NOMO-1 (cell line): ENCODE measurements at regions not wholly inside any gene's neighbourhood (a gene's known extent, or its start where the extent isn't known, plus 50 kb on each side); places are given as distances from the start of the nearest gene placed in this dataset.
"Not testable (repeated sequence)": the region's sequence is repeated elsewhere in the genome, so short reads cannot be mapped to it uniquely, and the experiment has no call there.

Source experiments
- DNase-seq, 2 experiments: peaks; one replicate each; lab custom pipeline; 2025; ENCODE audit not compliant: unreplicated experiment in 2 of 2; lab: John Stamatoyannopoulos, UW

DNA sequence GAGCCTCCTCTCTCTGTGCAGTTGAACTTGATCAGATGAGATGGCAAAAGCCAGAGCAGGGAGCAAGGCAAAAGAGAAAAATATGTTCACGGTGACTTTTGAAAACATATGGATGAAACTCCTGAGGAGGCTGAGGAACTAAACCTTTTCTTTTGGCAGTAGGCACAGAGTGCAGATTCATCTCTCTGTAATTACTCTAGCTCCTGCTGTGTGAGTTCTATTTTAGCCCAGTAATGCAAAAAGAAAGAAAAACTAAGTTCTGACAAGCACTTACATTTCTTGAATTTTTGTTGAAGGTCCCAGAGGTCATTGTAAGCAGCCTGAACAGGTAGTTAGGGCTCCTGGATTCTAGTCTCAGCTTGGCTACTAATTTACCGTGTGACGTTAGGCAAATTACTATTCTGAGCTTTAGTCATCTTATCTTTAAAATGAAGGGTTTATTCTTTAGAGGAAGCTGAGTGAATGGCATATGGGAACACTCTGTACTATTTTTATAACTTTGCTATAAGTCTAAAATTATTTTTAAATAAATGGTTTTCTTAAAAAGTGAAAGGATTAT lies 114.7 kb upstream of the NBPF26 start:
- DNase-seq: not testable (repeated sequence)

DNA sequence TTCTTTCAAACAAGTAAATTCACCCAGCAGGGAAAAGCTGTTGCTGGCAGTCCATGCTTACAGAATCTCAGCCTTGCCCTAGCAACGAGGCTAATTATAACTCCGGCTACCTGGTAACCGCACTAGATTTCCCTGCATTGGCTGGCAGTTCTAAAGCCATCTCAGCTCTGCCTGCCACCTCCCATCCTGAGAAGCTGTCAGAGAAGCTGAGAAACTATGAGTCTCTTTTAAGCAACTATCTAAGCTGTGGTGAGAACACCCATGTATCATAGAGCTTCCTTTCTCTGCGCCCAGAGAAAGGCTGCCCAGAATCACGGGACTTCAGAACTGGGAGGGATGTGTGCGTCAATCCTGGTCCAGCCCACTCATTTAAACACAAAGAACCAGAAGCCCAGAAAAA lies 113.9 kb upstream of the NBPF26 start:
- DNase-seq: not testable (repeated sequence)

DNA sequence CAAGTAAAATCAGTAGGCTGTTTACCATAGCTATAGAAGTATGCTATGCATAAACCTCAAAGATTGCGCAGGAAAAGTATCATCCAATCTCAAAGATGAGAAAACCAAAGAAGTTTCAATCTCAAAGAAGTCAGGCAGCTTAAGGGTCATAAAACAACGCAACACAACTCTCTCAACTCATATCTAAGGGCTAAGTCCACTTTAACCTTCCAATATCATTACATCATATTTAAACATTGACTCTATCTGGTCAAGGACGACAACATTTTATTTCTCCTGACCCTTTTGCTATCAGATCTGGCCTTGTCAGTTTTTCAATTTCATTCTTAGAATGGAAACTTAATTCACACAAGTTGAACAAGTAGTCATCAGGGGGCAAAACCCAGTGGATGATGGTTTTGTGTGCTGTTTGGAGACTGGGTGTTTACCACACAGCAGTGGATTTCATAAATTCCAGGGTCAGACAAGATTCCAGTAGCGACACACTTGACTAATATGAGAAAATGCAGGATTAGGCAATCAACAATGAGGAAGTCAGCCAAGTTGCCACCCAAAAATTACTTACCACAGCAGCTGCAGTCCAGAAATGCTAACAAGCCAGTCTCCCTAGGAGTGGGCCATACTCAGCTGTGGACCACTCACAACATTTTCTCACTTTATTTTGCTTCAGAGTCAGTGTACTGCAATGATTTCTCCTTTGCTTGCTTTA lies 108.7 kb upstream of the NBPF26 start:
- not testable (repeated sequence) for DNase-seq

DNA sequence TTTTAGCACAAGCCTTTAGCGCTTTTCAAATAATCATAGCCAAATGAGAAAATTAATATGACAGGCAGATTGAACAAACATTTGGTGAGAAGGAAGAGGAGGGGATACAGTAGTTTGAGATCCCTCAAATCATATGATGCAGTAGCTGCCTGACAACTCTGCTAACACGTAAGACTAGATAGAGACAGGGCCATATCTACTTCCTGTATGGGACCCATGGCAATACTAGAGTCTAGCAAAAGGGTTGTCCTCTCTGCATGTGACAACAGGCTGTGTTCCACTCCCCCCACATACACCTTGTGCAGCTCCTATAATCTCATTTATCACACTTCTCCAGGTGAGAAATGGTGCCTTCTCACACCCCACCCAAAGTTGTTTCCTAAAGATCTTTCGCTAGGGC lies 106.3 kb upstream of the NBPF26 start:
- not testable (repeated sequence) for DNase-seq

DNA sequence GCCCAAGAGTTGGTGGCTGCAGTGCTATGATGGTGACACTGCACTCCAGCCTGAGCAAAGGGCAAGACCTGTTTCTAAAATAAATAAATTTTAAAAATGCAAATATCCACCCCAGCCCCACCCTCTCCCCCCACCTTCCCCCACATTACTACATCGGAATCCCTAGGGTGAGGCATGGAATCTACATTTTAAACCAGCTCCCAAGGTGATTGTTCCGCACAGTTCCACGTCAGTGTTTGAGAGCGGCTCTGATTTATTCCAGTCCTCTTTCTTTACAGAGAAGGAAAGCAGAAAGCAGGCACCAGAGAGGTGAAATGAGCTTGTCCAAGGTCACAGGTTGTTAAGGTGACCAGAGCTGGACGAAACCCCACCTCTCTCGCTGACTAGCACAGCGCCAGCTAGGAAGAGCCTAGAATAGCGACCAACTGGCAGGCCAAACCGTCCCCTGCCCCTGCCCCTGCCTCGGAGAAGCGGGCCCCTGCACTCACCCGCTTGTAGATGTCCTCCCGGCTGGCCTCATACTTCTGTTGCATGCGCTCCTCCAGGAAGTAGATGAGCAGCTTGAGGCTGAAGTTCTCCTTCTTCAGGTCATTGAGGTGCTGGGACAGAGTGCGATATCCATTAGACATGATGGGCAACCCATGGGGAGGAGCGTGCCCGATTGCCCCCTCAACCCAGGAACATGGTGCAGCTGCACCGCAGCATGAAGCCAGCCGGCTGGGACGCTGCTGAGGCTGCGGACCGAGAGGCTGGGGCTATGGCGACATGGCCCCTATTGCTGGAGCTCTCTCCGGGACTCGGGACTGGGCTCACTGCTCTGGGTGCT lies 103.7 kb upstream of the NBPF26 start:
- DNase-seq: not testable (repeated sequence)

DNA sequence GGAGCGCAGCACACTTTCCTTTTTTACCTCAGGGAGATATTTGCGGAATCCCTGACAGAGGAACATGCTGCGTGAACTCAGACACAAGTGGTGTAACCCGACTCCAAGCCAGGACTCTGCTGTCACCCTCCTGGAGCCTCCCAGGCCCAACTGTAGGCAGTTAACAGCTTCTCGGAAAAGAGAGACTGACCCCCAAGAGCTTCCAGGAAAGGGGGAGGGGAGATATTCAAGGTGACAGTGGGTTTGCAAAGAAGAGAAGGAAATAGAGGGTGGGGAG lies 103.1 kb upstream of the NBPF26 start:
- DNase-seq: not testable (repeated sequence)

DNA sequence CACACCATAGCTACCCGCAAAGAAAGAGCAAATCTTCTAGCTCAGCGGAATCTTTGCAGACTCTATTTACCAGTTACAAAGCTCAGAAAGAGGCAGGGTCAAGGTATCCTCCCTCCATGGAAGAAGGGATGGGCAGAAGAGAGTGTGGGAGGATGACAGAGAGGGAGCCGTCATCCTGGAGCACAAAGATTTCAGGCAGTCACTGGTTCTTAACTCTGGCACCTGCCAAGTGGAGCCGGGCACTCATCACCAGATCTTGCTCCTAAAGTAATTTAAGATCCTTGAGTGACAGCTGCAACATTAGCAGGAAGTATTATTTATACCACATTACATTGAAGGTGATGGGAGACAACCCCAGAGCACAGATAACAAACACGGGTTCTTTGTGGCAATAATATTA lies 102.5 kb upstream of the NBPF26 start:
- DNase-seq: not testable (repeated sequence)

DNA sequence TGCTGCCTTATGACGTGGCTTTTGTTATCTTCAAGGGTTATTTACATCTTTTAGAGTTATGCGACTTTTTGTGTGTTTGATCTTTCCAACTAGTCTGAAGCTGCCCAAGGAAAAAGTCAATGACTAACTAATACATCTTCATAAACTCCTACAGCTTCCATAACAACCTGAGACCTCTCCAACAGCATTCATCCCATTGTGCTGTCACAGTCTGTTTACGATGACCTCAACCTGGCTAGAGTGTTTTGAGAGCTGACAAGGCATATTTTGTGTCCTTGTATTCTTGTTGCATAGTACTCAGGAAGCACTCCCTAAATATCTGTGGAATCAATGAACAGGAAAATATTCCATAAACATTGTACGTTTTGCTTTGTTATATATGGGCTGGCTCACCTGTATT lies 100.2 kb upstream of the NBPF26 start:
- not testable (repeated sequence) for DNase-seq

DNA sequence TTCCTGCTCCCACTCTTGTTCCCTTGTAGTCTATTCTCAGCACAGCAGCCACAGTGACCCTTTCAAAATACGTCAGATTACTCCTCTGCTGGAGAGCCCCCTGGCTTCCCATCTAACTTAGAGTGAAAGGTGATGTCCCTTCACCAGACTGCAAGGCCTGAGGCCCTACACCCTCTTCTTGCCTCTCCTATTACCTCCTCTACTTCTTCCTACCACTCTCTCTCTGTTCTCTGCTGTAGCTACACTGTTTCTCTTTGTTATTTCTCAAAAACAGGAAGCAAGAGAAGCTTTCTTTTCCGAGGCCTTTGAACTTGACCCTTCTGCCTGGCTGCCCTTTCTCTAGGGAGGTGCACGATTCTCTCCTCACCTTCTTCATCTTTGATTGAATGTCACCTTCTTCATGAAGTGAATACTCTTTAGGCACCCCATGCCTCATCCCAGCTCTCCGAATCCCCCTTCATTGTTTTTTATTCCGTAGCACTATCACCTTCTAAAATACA lies 99.1 kb upstream of the NBPF26 start:
- DNase-seq: not testable (repeated sequence)

DNA sequence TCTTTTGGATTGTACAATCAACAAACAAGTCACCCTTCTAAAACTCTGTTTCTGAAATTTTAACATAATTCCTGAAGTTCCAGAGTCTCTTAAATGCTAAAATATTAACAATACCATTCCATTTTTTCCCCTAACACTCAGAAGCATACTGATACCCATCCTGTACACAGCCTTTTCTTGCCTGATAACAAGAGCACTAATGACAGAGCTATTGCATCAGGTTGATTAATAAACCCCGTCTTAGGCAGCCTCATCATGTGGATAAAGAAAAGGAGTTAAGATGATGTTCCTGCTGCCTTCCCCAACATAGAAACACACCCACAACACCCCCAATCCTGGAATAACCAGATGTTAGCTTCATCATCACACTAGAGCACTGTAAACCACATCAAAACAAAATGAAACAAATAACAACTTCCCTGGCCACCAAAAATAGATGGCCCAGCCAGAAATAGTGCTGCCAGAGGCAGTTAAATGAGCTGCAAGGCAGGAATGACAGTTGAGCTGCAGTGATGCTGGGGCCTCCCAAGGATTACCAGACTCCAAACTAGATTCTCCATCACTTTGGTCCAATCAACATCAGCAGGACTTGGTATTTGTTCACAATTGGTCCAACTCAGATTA lies 93.8 kb upstream of the NBPF26 start:
- DNase-seq: not testable (repeated sequence)

DNA sequence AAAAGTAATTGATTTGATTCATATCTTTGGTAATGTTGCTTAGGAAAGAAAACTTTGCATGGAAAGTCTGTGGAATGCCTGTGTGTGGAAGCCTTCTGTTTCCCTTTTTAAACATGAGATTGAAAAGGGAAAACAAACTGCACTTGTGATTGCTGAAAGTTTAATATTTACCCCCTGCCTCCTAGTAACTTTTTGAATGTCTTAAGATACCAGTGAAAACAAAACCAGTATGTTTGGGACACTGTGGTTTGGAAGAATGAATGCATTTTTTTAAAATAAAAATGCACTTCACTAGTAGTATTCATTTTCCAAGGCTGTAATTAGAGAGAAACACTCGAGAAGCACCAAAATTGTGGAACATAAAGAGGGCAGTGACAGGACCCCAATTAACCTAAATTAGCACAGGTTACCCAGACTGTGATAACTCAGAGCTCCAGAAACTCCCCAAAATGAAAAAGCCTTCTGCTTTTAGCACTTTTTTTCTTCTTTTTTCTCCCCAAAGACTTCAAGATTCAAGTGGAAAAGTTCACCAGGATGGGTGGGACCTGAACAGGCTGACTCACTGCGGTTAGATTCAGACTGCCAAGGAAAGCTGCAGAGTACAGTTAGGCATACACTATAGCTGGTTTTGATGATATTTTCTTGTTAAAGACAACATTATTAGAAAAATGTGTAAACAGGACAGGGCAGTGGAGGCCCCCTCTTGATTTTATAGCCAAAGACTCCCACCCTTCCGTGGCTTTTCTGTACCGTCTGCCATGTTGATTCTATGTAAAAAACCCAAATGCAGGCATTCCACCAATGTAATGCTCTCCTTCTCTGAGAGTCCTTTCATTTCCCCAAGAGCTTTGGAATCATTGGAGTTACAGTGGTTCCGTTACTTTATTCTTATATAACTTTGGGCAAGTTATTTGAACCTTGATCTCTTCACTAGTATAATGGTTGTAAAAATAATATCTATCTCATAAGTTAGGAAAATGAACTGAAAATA lies 88.6 kb upstream of the NBPF26 start:
- not testable (repeated sequence) for DNase-seq

DNA sequence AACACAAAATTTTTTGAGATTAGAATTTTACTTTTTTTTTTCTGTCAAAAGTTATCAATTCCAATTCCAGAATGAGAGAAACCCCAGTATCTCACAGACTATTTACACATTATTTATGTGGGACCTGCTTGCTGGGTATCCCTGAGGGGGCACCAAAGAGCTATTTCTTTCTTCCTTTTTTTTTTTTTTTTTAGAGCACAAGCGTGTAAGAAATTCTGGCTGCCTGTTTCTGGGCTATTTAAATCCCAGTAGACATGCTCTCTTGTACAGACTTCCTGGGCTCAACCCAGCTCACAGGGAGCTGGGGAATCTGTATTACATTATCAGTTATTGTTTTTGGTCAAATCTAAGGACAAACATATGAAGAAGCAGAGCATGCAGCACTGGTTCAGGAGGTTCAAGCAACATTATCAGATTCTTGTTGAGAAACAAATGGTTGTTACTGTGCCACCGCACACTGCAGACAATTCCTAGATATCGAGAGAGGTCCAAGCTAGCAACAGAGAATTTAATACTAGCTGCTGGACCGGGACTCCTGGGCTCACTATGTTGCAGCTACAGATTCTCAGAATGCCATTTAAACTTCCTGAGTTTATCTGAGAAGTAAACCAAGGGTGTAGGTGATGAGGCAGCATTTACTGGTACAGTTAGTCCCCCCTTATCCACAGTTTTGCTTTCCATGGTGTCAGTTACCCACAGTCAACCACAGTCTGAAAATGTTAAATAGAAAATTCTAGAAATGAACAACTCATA lies 83.3 kb upstream of the NBPF26 start:
- DNase-seq: not testable (repeated sequence)

DNA sequence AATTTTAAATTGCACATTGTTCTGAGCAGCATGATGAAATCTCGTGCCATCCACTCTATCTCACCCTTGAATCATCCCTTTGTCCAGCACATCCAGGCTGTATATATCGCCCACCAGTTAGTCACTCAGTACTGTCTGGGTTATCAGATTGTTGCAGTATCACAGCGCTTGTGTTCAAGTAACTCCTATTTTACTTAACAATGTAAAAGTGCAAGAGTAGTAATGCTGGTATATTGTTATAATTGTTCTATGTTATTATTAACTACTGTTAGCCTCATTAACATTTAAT lies 82.8 kb upstream of the NBPF26 start:
- not testable (repeated sequence) for DNase-seq

DNA sequence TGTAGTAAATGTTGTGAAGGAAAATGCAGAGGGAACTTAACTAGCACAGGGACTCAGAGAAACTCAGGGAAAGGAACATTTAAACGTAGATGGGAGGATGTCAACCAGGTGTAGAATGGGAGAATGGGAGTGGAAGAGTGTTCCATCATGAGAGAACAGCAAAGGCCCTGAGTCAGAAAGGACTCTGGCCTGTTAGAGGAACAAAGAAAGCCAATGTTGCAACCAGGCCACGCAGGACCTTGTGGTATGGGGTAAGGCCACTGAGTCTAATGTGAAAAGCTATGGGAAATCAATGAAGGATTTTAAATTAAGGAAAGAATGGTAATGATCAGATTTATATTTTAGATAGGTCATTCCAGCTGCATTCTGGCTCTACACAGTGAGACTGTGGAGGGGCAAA lies 76.6 kb upstream of the NBPF26 start:
- DNase-seq: not testable (repeated sequence)

DNA sequence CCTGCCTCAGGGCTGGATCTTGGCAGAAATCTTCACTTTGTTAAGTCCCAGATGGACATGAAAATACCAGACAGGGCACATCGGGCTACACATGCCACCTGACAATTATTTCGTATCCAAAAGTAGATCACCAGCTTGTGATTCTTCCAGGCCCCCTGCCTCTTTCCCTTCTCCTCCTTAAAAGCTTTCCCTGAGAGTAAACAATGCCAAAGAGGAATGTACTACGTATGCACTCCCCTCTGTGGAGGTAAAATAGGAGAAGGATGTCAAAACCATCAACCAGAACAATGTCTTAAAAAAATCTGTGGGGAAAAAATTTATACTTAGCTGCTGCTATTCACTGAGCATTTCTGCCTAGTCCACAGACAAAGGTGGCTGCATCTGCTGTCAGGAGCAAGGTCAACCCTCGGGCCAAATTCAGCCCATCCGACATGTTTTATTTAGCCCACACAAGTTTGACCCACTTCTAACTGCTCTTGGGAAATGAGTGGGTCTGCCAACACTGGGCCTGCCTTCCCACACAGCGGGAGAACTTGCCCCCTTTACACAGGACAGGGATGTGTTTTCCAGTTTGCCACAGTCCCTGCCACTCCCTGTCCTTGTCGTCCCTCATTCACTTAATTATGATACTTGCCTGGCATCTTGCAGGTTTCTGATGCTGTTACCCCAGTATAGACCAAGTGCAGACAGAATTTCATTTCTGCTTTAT lies 74.7 kb upstream of the NBPF26 start:
- not testable (repeated sequence) for DNase-seq

DNA sequence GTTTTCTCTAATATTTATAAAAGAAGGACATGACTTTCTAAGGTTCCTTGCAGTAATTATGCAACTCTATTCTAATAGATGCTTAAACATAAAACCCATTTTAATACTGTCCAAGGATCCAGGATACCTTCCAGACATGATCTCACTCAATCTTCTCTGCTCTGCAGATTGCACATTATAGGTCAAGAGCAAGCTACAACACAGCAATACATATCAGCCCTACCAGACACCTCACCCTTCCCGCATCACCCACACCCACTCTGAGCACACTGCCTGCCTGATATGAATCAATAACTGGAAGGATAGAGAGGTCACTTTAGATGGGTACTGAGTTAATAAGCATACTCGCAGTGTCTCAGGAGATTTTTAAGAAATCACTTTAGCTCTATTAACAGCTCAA lies 74.0 kb upstream of the NBPF26 start:
- not testable (repeated sequence) for DNase-seq

DNA sequence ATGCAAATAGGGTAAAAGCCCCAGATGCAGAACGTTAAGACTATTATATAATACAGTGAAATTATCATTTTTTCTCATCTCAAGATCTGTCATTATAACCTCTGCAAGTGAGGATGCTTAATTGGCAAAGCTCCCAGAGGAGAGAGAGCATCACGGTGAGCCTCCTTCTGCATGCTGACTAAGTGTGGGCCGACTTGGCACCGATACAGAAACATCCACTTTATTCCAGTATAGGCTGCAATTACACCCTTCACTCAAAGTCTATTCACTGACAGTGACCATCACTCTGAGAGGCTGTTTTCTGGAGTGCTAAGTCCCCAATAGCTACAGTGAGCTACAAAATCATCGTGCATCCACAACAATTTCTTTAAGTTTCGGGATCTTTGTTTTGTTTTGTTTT lies 69.6 kb upstream of the NBPF26 start:
- DNase-seq: not testable (repeated sequence)

DNA sequence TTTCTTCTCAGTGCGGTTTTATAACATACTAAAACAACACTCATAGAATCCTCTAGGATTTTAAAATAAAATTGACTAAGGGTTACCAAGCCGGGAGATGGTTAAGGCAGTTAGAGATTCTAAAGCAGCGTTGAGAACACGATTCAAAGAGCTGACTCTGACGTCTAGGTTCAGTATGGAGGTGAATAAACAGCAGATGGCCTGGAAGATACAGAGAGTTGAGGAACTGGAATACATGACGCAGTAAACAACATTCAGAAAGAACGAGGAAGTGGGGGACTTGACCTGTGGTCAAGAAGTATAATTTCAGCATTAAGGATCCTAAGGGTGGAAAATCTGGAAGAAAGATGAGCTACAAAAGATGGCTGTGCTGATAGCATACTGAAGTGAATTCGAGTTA lies 68.4 kb upstream of the NBPF26 start:
- DNase-seq: not testable (repeated sequence)

DNA sequence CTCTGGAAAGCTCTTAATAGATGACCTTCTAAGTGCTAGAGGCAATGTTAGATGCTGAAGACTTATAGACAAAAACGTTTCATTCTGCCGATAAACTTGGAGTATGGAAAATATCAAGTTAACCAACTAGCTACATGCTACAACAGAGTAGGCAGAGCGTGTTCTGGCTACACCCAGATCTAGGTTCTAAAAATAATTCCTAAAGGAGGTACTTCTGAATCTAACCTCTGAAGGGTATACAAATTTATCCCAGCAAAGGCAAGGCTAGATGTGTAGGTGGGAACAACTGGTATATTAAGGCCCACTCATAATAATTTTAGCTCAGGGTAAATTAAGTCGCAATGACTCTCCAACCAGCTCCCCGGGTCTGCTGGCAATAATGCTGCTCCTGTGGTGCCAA lies 67.6 kb upstream of the NBPF26 start:
- DNase-seq: not testable (repeated sequence)
